CD4-positive, alpha-beta T cell treated with Interleukin-17A for 4 hours (primary cell): ENCODE measurements at regions not wholly inside any gene's neighbourhood (a gene's known extent, or its start where the extent isn't known, plus 50 kb on each side); places are given as distances from the start of the nearest gene placed in this dataset.

Experiments used
- DNase-seq: peaks from one replicate; pipeline ENCODE4 v3.0.0-alpha.2; 2020; ENCODE audit warnings: mixed read lengths

- DNase-seq = no peak
Measured at GRCh38 chr3:159802864-159803263, 185.8 kb upstream of the IL12A start.

- no peak for DNase-seq
Measured at GRCh38 chr3:159803459-159803858, 185.2 kb upstream of the IL12A start.

GRCh38 chr3:159804726-159805410 lies 183.8 kb upstream of the IL12A start:
- no peak for DNase-seq

- no peak for DNase-seq
Measured at GRCh38 chr3:159805411-159805772, 183.2 kb upstream of the IL12A start.

GRCh38 chr3:159806412-159806811 lies 182.2 kb upstream of the IL12A start:
- DNase-seq = no peak

GRCh38 chr3:159807137-159808040 lies 181.2 kb upstream of the IL12A start:
- no peak for DNase-seq

GRCh38 chr3:159813822-159814531 lies 174.7 kb upstream of the IL12A start:
- DNase-seq = no peak

- no peak for DNase-seq
Measured at GRCh38 chr3:159816512-159816911, 172.1 kb upstream of the IL12A start.

GRCh38 chr3:159817126-159817525 lies 171.5 kb upstream of the IL12A start:
- no peak for DNase-seq

GRCh38 chr3:159817571-159817970 lies 171.1 kb upstream of the IL12A start:
- DNase-seq = no peak

- DNase-seq = no peak
Measured at GRCh38 chr3:159818399-159818798, 170.2 kb upstream of the IL12A start.

- no peak for DNase-seq
Measured at GRCh38 chr3:159818997-159819500, 169.6 kb upstream of the IL12A start.

- DNase-seq = no peak
Measured at GRCh38 chr3:159819676-159820075, 169.0 kb upstream of the IL12A start.

- no peak for DNase-seq
Measured at GRCh38 chr3:159821110-159821509, 167.5 kb upstream of the IL12A start.

- DNase-seq = no peak
Measured at GRCh38 chr3:159821736-159822135, 166.9 kb upstream of the IL12A start.

- DNase-seq = no peak
Measured at GRCh38 chr3:159823780-159824179, 164.9 kb upstream of the IL12A start.

- no peak for DNase-seq
Measured at GRCh38 chr3:159824333-159824732, 164.3 kb upstream of the IL12A start.

- no peak for DNase-seq
Measured at GRCh38 chr3:159825216-159825854, 163.3 kb upstream of the IL12A start.

- DNase-seq = no peak
Measured at GRCh38 chr3:159828542-159828943, 160.1 kb upstream of the IL12A start.

- no peak for DNase-seq
Measured at GRCh38 chr3:159829056-159829455, 159.6 kb upstream of the IL12A start.

GRCh38 chr3:159829539-159830227 lies 159.0 kb upstream of the IL12A start:
- DNase-seq = no peak

GRCh38 chr3:159830523-159831154 lies 158.0 kb upstream of the IL12A start:
- DNase-seq = no peak
